ENCODE measurements at regions not wholly inside any gene's neighbourhood (a gene's known extent, or its start where the extent isn't known, plus 50 kb on each side); places are given as distances from the start of the nearest gene placed in this dataset.

DNA sequence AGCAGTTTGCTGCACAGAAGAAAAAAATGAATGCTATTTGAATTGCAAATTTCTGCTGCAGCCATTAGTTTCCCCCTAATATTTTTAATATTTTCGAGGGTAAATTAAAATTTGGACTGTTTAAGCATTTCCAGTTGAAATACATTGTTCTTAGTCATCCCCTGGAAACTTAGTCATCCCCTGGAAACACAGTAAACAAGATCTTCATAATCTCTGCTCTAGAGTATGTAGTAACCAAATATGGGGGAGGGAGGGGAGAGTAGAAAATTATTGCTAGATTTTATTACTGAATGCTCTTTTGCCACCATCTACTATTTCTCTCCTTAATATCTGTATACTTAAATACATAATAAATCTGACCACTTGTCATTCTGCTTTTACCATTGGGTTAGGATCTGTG, 1053.3 kb downstream of the SORCS1 start:
- TF ChIP-seq, protein P1, sequence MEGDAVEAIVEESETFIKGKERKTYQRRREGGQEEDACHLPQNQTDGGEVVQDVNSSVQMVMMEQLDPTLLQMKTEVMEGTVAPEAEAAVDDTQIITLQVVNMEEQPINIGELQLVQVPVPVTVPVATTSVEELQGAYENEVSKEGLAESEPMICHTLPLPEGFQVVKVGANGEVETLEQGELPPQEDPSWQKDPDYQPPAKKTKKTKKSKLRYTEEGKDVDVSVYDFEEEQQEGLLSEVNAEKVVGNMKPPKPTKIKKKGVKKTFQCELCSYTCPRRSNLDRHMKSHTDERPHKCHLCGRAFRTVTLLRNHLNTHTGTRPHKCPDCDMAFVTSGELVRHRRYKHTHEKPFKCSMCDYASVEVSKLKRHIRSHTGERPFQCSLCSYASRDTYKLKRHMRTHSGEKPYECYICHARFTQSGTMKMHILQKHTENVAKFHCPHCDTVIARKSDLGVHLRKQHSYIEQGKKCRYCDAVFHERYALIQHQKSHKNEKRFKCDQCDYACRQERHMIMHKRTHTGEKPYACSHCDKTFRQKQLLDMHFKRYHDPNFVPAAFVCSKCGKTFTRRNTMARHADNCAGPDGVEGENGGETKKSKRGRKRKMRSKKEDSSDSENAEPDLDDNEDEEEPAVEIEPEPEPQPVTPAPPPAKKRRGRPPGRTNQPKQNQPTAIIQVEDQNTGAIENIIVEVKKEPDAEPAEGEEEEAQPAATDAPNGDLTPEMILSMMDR (IDR thresholded peaks at IDR 0.05; ENCODE audit: low read depth, low read length, poor library complexity, severe bottlenecking): no peak
- TF ChIP-seq EZH2phosphoT487 (IDR thresholded peaks at IDR 0.05; ENCODE audit: borderline replicate concordance, low read length): no peak
